GM19397 (cell line): ENCODE measurements at regions not wholly inside any gene's neighbourhood (a gene's known extent, or its start where the extent isn't known, plus 50 kb on each side); places are given as distances from the start of the nearest gene placed in this dataset.
"Not testable (repeated sequence)": the region's sequence is repeated elsewhere in the genome, so short reads cannot be mapped to it uniquely, and the experiment has no call there.

Source experiments
- ATAC-seq: cut with Tn5 transposase; IDR thresholded peaks from one replicate; pipeline ENCODE4 v1.9.1; 2021; ENCODE audit warnings: mild to moderate bottlenecking, moderate library complexity; ENCODE audit not compliant: unreplicated experiment

- no peak for ATAC-seq
Observed at GRCh38 chr7:123324283-123324682, 124.5 kb upstream of the SLC13A1 start.

GRCh38 chr7:123323689-123324088, 123.9 kb upstream of the SLC13A1 start:
- ATAC-seq = no peak

- not testable (repeated sequence) for ATAC-seq
Observed at GRCh38 chr7:123321578-123321977, 121.8 kb upstream of the SLC13A1 start.

- no peak for ATAC-seq
Observed at GRCh38 chr7:123319911-123320310, 120.1 kb upstream of the SLC13A1 start.

GRCh38 chr7:123314886-123315285, 115.1 kb upstream of the SLC13A1 start:
- ATAC-seq = no peak

GRCh38 chr7:123308254-123308951, 108.6 kb upstream of the SLC13A1 start:
- ATAC-seq = no peak

- ATAC-seq = no peak
Observed at GRCh38 chr7:123305840-123306375, 106.1 kb upstream of the SLC13A1 start.

GRCh38 chr7:123303926-123304325, 104.2 kb upstream of the SLC13A1 start:
- no peak for ATAC-seq

- no peak for ATAC-seq
Observed at GRCh38 chr7:123296965-123297364, 97.2 kb upstream of the SLC13A1 start.

GRCh38 chr7:123293710-123294109, 93.9 kb upstream of the SLC13A1 start:
- no peak for ATAC-seq

GRCh38 chr7:123292227-123292626, 92.5 kb upstream of the SLC13A1 start:
- no peak for ATAC-seq

- no peak for ATAC-seq
Observed at GRCh38 chr7:123289200-123289599, 89.4 kb upstream of the SLC13A1 start.

- no peak for ATAC-seq
Observed at GRCh38 chr7:123285076-123285700, 85.4 kb upstream of the SLC13A1 start.

- ATAC-seq = no peak
Observed at GRCh38 chr7:123283373-123283772, 83.6 kb upstream of the SLC13A1 start.

- ATAC-seq = no peak
Observed at GRCh38 chr7:123282181-123282580, 82.4 kb upstream of the SLC13A1 start.

- no peak for ATAC-seq
Observed at GRCh38 chr7:123279949-123280348, 80.2 kb upstream of the SLC13A1 start.

- ATAC-seq = no peak
Observed at GRCh38 chr7:123275036-123275753, 75.4 kb upstream of the SLC13A1 start.

GRCh38 chr7:123273185-123273584, 73.4 kb upstream of the SLC13A1 start:
- ATAC-seq = no peak

- ATAC-seq = no peak
Observed at GRCh38 chr7:123271856-123272255, 72.1 kb upstream of the SLC13A1 start.

GRCh38 chr7:123271231-123271630, 71.5 kb upstream of the SLC13A1 start:
- no peak for ATAC-seq

- no peak for ATAC-seq
Observed at GRCh38 chr7:123270570-123270969, 70.8 kb upstream of the SLC13A1 start.

- no peak for ATAC-seq
Observed at GRCh38 chr7:123265853-123266252, 66.1 kb upstream of the SLC13A1 start.
